Activated T-helper 1 cell treated with anti-CD3 and anti-CD28 coated beads, Interleukin-12 subunit alpha, Interleukin-12 subunit beta, Interleukin-2, Interleukin-4 antibody, amounts not matched to agents 30 ng/mL and 10 ng/mL and 1 ng/mL, durations not matched to agents 14 hours and 24 hours and 36 hours (primary cell): ENCODE measurements at regions not wholly inside any gene's neighbourhood (a gene's known extent, or its start where the extent isn't known, plus 50 kb on each side); places are given as distances from the start of the nearest gene placed in this dataset.

Source experiments
- DNase-seq: peaks from one replicate; pipeline ENCODE4 v3.0.0; 2021; ENCODE audit warnings: low spot score
- H3K27ac Mint-ChIP-seq: one replicate; pipeline ENCODE4 v1.8.0; 2021; ENCODE audit warnings: mild to moderate bottlenecking, mixed read lengths
- H3K27me3 Mint-ChIP-seq: one replicate; pipeline ENCODE4 v1.8.0; 2022; ENCODE audit warnings: mild to moderate bottlenecking, moderate library complexity, mixed read lengths; ENCODE audit not compliant: insufficient read depth
- H3K36me3 Mint-ChIP-seq: one replicate; pipeline ENCODE4 v1.8.0; 2021; ENCODE audit warnings: low read depth, mixed read lengths
- H3K4me1 Mint-ChIP-seq: one replicate; pipeline ENCODE4 v1.8.0; 2021; ENCODE audit warnings: low read depth, mixed read lengths
- H3K4me3 Mint-ChIP-seq: one replicate; pipeline ENCODE4 v1.8.0; 2021; ENCODE audit warnings: mild to moderate bottlenecking, moderate library complexity, mixed read lengths
- H3K9me3 Mint-ChIP-seq: one replicate; pipeline ENCODE4 v1.8.0; 2021; ENCODE audit warnings: mixed read lengths
- intact Hi-C: fragments of 100-400 bp; cut with micrococcal nuclease; formaldehyde crosslinking; loops from one replicate; pipeline ENCODE4 v1.15.1; 2024

DNA sequence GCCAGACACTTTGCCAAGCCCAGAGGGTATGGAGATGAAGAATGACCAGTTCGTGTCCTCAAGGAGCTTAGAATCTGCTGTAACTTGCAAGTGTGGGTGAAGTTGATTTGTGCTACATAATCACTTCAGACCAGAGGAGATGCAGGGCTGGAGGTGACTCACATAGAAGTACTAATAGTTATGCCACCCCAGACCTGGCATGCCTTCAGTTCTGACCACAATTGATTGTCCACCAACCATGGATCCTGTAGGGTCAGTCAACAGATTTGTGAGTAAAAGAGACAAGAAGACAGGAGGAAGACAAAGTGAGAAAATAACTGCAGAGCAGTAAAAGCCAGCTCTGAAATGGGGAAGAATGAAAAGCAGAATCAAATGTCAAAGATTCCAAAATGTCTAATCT, 51.2 kb upstream of the BMPER start:
- Mint-ChIP-seq H3K4me1 (no peaks in the 10 kb centered on the region), H3K27ac (no peak overlapping the region), H3K27me3 (no peaks in the 10 kb centered on the region), H3K4me3 (no peak overlapping the region), H3K9me3 (no peaks in the 10 kb centered on the region), H3K36me3 (no peaks in the 10 kb centered on the region)
- intact Hi-C loops, result no loop called here
- no peak for DNase-seq

DNA sequence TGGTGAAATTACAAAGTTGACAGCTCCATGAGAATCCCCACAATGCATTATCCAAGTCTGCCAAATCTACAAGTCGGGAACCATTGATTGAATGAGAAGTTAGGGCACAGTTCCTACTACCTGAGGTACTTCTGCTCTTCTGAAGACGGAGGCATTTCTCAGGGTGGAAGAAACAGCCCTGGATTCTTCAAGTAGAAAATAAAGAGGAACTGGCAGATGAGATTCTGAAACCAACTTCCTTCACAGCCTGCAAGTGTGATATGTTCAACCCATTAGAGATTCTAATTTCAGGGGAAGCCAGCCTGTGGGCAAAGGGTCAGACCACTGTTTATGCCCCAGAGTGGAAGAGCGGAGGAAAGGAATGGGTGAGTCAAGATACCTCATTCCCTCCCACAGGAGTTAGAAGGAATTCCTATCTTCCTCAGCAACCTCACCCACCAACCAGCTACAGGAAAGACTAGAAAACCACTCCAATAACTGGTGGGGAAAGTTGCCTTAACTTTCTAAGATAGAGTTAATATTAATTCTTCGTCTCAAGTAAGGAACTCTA, 50.5 kb upstream of the BMPER start:
- H3K9me3 Mint-ChIP-seq, result no peaks in the 10 kb centered on the region

More for the DNA sequence above, 50.5 kb upstream of the BMPER start:
- Mint-ChIP-seq H3K27me3 (no peaks in the 10 kb centered on the region), H3K36me3 (no peaks in the 10 kb centered on the region), H3K4me1 (no peaks in the 10 kb centered on the region), H3K4me3 (no peak overlapping the region), H3K27ac (no peak overlapping the region)
- no peak for DNase-seq
- intact Hi-C loops, result no loop called here
